Activated CD8-positive, alpha-beta T cell treated with anti-CD3 and anti-CD28 coated beads for 36 hours (primary cell): ENCODE measurements at regions not wholly inside any gene's neighbourhood (a gene's known extent, or its start where the extent isn't known, plus 50 kb on each side); places are given as distances from the start of the nearest gene placed in this dataset.

ENCODE experiments used
- ATAC-seq: fragments of 200-7000 bp; cut with Tn5 transposase; one replicate; pipeline ENCODE4 v1.10.0; 2021; ENCODE audit warnings: mild to moderate bottlenecking, moderate library complexity
- CTCF ChIA-PET: fragments of 350-600 bp; sonication (Branson Sonifier 250); formaldehyde crosslinking; loops from one replicate; lab custom pipeline; 2021; ENCODE audit warnings: antibody characterized with exemption; lab: Charles Lee
- POLR2A ChIA-PET: fragments of 350-600 bp; sonication (Branson Sonifier 250); formaldehyde crosslinking; loops from one replicate; lab custom pipeline; 2021; ENCODE audit warnings: antibody characterized with exemption; lab: Charles Lee
- DNase-seq: peaks from one replicate; pipeline ENCODE4 v3.0.0-alpha.2; 2020
- H3K27ac Mint-ChIP-seq: one replicate; pipeline ENCODE4 v1.8.0; 2021; ENCODE audit warnings: mild to moderate bottlenecking, mixed read lengths
- H3K27me3 Mint-ChIP-seq: one replicate; pipeline ENCODE4 v1.8.0; 2021; ENCODE audit warnings: mixed read lengths
- H3K36me3 Mint-ChIP-seq: one replicate; pipeline ENCODE4 v1.8.0; 2021; ENCODE audit warnings: low read depth, mixed read lengths
- H3K4me1 Mint-ChIP-seq: one replicate; pipeline ENCODE4 v1.8.0; 2021; ENCODE audit warnings: low read depth, mixed read lengths
- H3K4me3 Mint-ChIP-seq: one replicate; pipeline ENCODE4 v1.8.0; 2021; ENCODE audit warnings: mild to moderate bottlenecking, moderate library complexity, mixed read lengths
- H3K9me3 Mint-ChIP-seq: one replicate; pipeline ENCODE4 v1.8.0; 2021; ENCODE audit warnings: mixed read lengths
- intact Hi-C: fragments of 100-400 bp; cut with micrococcal nuclease; formaldehyde crosslinking; loops from one replicate; pipeline ENCODE4 v1.10.0; 2022
- TF ChIP-seq, protein P1 (sequence below): fragments of 200-600 bp; IDR thresholded peaks from one replicate; pipeline ENCODE4 v1.8.0; 2022; ENCODE audit warnings: antibody characterized with exemption, mild to moderate bottlenecking

DNA sequence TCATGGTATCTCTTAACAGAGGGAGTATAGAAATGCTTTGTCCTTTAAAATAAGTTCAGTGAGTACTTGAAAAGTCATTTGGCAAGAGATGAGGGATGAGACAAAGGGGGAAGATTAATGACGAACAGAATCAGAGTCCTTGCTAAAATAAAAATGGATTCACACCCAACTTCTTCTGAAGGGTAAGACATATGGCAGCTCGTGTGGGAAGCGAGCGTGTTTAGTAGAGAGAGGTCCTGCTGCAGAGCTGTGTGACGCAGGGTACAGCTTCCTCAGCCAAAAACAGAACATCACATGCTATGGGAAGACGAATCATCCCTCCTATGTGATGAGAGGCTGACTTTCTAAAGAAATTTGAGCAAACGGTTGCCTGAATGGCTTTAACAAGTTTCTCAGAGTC lies 158.5 kb upstream of the LMO4 start:
- H3K9me3 Mint-ChIP-seq, result no peaks in the 10 kb centered on the region
- H3K27ac Mint-ChIP-seq, result no peak overlapping the region

DNA sequence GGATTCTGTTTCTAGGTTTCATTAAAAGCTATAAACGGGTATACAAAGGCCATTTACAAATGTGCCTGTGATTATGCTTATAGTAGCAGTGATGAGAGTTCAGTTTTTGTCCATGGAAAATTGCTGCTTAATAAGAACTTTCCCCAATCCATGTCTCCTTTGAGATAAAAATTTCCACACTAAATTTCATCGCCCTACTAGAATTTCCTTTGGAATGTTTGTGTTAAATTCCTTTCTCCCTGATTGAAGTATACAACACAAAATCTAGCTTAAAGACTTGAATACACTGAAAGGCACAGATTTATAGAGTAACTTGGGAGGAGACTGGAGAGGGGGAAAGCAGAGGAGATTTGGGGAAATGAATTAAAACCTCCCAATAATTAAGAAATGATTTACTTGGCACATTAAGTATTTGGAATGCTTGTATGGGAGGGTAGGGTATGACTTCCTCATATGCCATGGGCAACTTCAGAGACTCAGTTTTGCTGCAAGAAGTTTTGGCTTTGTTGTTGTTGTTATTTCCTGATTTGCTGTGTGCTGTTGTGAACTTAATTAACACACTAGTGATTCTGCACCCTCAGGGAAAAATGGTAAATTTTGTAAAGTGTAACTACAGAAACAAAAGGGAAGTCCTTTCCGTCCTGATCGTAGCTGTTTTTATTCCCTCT lies 157.6 kb upstream of the LMO4 start:
- ATAC-seq (no peak), DNase-seq (no peak)
- Mint-ChIP-seq H3K4me3 (no peak overlapping the region), H3K27me3 (peaks cover 22% of the 10 kb centered on the region), H3K27ac (no peak overlapping the region), H3K4me1 (no peaks in the 10 kb centered on the region), H3K36me3 (no peaks in the 10 kb centered on the region), H3K9me3 (no peaks in the 10 kb centered on the region)
- CTCF ChIA-PET, result interaction anchor here (1.4 kb wide), 1 partner anchor 48 kb away, joined by 3 read pairs; no protein-coding TSS in a partner anchor
- POLR2A ChIA-PET, result no interaction called here
- intact Hi-C loops, result no loop called here
- TF ChIP-seq, protein P1, sequence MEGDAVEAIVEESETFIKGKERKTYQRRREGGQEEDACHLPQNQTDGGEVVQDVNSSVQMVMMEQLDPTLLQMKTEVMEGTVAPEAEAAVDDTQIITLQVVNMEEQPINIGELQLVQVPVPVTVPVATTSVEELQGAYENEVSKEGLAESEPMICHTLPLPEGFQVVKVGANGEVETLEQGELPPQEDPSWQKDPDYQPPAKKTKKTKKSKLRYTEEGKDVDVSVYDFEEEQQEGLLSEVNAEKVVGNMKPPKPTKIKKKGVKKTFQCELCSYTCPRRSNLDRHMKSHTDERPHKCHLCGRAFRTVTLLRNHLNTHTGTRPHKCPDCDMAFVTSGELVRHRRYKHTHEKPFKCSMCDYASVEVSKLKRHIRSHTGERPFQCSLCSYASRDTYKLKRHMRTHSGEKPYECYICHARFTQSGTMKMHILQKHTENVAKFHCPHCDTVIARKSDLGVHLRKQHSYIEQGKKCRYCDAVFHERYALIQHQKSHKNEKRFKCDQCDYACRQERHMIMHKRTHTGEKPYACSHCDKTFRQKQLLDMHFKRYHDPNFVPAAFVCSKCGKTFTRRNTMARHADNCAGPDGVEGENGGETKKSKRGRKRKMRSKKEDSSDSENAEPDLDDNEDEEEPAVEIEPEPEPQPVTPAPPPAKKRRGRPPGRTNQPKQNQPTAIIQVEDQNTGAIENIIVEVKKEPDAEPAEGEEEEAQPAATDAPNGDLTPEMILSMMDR, result no peak

More for the DNA sequence above, 158.5 kb upstream of the LMO4 start:
- TF ChIP-seq, protein P1, result no peak
- intact Hi-C loops, result no loop called here
- ChIA-PET POLR2A (no interaction called here), CTCF (interaction anchor here (0.6 to 1.5 kb wide), 2 partner anchors 16 to 973 kb away, joined by 3 read pairs; no protein-coding TSS in a partner anchor)
- DNase-seq, result no peak
- Mint-ChIP-seq H3K27me3 (peaks cover 24% of the 10 kb centered on the region), H3K36me3 (no peaks in the 10 kb centered on the region), H3K4me3 (no peak overlapping the region), H3K4me1 (no peaks in the 10 kb centered on the region)
- ATAC-seq, result no peak

GRCh38 chr1:87173231-87173630 lies 155.4 kb upstream of the LMO4 start:
- CTCF ChIA-PET, result interaction anchor here (1.5 kb wide), 1 partner anchor 42 kb away, joined by 5 read pairs; no protein-coding TSS in a partner anchor
- DNase-seq (no peak), ATAC-seq (no peak)
- POLR2A ChIA-PET, result no interaction called here
- H3K9me3 Mint-ChIP-seq, result no peaks in the 10 kb centered on the region
- no peaks in the 10 kb centered on the region for H3K36me3 Mint-ChIP-seq
- intact Hi-C loops, result no loop called here
- TF ChIP-seq, protein P1, result no peak
- no peak overlapping the region for H3K27ac Mint-ChIP-seq
- peaks cover 23% of the 10 kb centered on the region for H3K27me3 Mint-ChIP-seq
- H3K4me1 Mint-ChIP-seq, result no peaks in the 10 kb centered on the region
- no peak overlapping the region for H3K4me3 Mint-ChIP-seq

- peaks cover 26% of the 10 kb centered on the region for H3K27me3 Mint-ChIP-seq
- no peaks in the 10 kb centered on the region for H3K4me1 Mint-ChIP-seq
- intact Hi-C loops, result no loop called here
- DNase-seq, result no peak
- no peaks in the 10 kb centered on the region for H3K36me3 Mint-ChIP-seq
- CTCF ChIA-PET, result no interaction called here
- H3K27ac Mint-ChIP-seq, result no peak overlapping the region
- no peak overlapping the region for H3K4me3 Mint-ChIP-seq
- ATAC-seq, result no peak
- POLR2A ChIA-PET, result no interaction called here
- no peaks in the 10 kb centered on the region for H3K9me3 Mint-ChIP-seq
- TF ChIP-seq, protein P1, result no peak
These were observed 153.9 kb upstream of the LMO4 start for GRCh38 chr1:87174724-87175245.

- DNase-seq, result no peak
- CTCF ChIA-PET, result no interaction called here
These were observed 152.6 kb upstream of the LMO4 start for GRCh38 chr1:87176087-87176486.

More at GRCh38 chr1:87176087-87176486, 152.6 kb upstream of the LMO4 start:
- intact Hi-C loops, result no loop called here
- Mint-ChIP-seq H3K9me3 (no peaks in the 10 kb centered on the region), H3K27ac (no peak overlapping the region), H3K4me3 (no peak overlapping the region), H3K36me3 (no peaks in the 10 kb centered on the region), H3K4me1 (no peaks in the 10 kb centered on the region), H3K27me3 (peaks cover 26% of the 10 kb centered on the region)
- POLR2A ChIA-PET, result no interaction called here
- TF ChIP-seq, protein P1, result no peak
- no peak for ATAC-seq
